ENCODE measurements at regions not wholly inside any gene's neighbourhood (a gene's known extent, or its start where the extent isn't known, plus 50 kb on each side); places are given as distances from the start of the nearest gene placed in this dataset.

DNA sequence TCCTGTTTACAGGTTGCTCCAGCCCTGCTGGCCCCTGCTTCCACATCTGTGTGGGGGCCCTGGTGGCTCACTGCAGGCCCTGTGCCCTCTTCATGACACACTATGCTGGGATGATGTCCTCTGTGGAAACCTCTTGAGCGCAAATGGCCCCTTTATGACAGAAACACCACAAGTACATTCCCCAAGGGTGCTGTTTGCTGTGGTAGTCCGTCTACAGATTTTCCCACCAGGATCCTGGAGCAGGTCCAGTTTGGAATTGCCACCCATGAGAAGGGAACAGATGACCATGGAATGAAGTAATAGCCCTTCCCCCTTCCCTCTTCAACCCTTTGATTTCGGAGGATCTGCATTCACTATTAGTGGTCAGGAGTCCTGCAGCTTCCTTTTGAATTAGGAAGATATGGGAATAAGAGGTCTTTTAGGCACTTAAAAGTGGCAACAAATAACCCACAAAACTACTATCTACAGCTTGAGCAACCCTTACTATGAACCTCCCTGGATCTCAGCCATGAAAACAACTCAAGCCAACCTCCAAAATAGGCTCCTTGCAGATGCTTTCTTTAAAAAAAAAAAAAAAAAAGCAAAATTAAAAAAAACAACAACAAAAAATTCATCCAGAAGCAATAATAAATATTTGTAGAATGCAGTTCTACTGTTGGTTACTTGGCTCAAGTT is 121.9 kb upstream of the TSPAN2 start:
- DNase-seq (no peak), ATAC-seq (ENCODE audit: poor library complexity) (peak; percentile 73)
- intact Hi-C loops (cut with DNase I): no loop called here

DNA sequence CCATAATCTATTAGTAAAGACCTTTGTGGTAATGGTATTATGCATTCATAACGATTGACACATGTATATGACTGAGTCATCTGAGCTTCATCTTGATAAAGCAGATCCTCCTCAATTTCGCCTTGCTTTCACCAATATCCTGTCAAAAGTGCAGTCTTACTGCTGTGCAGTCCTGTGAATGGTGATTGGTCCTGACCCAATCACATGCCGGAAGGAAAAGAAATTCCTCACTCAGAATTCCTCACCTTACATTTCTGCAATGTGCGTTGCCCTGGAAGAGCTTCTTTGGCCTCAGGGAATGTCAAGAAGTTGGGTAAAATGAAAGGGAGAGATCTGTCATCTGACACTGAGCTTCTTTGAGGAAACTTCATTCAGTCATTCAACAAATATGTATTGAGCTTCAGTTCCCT is 121.0 kb upstream of the TSPAN2 start:
- ATAC-seq (ENCODE audit: poor library complexity) (no peak), DNase-seq (no peak)
- intact Hi-C loops (cut with DNase I): no loop called here

DNA sequence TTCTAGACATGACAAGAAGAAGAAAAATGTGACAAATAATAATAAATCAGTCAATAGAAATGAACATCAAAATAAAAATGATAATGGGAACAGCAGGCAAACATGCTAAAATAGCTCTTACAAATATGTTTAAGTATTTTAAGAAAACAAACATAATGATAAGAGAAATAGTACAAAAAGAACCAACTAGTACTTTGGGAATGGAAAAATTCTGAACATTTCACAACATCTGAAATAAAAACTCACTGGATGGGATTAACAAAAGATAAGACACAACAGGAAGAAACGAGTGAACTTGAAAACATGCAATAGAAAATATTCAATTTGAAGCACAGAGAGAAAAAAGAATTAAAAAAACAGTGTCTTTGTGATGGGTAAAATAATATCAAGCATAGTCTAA is 115.2 kb upstream of the TSPAN2 start:
- ATAC-seq (ENCODE audit: poor library complexity) (peak; percentile 61), DNase-seq (no peak)
- intact Hi-C loops (cut with DNase I): no loop called here

DNA sequence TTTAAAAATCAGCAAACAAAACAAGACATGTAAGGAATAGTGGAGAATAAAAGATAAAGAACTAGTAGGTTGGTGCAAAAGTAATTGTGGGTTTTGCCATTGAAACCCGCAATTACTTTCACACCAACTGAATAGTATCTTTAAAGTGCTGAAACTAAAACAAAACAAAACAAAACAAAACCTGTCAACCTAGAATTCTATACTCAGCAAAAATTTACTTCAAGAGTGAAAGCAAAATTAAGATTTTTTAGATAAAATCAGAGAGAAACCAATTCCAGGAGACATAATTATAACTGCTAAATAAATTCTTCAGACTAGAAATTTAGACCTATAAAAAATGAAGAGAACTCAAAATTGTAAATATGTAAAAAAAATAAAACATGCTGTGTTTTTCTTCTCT is 114.0 kb upstream of the TSPAN2 start:
- intact Hi-C loops (cut with DNase I): no loop called here
- ATAC-seq (ENCODE audit: poor library complexity) (no peak), DNase-seq (no peak)

DNA sequence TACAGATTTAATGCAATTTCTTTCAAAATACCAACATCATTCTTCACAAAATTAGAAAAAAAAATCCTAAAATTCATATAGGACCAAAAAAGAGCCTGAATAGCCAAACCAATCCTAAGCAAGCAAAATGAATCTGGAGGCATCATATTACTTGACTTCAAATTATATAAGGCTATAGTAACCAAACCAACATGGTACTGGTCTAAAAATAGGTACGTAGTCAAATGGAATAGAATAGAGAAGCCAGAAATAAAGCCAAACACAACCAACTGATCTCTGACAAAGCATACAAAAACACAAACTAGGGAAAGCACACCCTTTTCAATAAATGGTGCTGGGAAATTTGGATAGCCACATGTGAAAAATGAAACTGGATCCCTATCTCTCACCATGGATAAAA is 112.3 kb upstream of the TSPAN2 start:
- DNase-seq (no peak), ATAC-seq (ENCODE audit: poor library complexity) (no peak)
- intact Hi-C loops (cut with DNase I): no loop called here

DNA sequence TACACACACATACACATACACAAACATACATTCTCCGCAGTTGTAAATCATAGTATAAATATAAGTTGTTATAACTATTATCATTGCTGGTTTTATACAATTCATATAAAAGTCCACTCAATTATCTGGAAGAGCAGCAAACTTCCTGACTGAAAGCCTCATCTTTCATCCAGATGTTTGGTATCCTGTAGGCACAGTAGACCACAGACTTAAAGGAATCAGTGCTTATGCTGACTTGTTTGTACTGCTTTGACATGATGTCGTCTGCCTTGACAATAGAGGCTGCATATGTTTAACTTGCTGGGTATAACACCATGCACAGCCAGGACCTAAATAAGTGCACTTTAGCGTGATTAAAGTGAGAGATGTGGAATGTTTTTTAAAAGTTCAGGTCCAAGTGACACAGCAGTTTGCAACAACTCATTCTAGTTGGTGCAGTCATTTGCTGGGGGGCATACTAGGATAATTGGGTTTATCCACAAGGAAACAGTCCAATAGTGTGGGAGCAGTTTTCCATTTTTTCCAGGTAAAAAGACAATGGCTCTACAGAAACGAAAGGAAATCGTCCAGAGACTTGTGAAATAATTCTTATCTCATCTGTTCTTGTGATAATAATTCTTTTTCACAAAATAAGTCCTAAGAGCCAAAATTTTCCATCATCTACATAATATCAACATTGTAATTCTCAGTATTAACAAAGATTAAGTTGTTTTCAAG is 110.3 kb upstream of the TSPAN2 start:
- DNase-seq: no peak
- intact Hi-C loops (cut with DNase I): no loop called here
- peak; percentile 39 for ATAC-seq (ENCODE audit: poor library complexity)

DNA sequence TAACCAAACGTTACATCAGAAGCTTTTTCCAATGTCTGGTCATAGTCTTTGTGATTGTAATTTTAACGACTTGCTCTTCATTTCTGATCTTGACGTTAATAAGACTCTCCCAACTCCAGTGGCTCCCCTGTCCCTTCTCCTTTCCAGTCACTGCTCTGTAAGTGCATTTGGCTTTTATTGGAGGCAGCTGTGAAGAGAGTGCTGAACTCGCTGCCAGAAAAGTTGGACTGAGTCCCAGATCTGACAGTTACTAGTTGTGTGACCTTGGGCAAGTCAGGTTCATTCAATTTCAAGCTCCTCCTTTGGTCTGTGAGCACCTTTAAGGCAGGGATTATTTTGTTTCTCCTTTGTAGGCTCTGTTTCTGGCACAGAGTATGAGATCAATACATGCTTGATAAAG is 109.6 kb upstream of the TSPAN2 start:
- intact Hi-C loops (cut with DNase I): no loop called here
- DNase-seq (no peak), ATAC-seq (ENCODE audit: poor library complexity) (peak; percentile 94)

DNA sequence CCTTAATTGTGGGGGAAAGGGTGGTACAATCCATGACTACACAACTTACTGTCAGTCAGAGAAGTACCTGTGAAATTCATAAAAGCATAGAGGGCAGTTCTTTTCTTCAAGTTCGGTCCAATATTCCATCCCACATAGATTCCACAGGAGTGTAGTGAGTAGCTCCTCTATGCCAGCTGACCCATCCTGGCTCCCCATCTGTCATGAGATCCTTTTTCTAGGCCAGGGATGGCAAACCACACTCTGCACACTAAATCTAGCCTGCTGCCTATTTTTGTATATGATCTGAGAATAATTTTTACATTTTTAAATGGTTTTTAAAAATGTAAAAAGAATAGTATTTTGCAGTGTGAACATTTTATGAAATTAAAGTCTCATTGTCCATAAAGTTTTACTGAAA is 107.0 kb upstream of the TSPAN2 start:
- no peak for DNase-seq
- ATAC-seq (ENCODE audit: poor library complexity): no peak
- intact Hi-C loops (cut with DNase I): no loop called here

DNA sequence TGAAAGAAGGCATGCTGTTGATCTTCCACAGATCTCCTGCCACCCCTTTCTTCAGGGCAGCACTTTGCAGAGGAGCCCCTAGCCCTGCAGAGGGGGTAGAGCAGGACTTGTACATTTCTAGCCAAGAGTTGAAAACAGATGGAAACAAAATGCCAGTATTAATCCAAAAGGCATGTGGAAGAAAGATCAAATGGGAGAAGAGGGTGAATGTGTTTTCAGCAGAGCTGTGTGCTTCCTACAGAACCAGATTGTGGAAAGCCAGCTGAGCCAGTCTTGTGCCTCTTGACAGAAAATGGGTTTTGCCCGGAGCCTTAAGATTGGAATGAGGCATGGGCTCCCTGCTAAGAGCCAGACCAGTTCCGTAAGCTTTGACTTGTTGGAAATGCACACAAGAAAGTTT is 105.2 kb upstream of the TSPAN2 start:
- no peak for DNase-seq
- no peak for ATAC-seq (ENCODE audit: poor library complexity)
- intact Hi-C loops (cut with DNase I): no loop called here

DNA sequence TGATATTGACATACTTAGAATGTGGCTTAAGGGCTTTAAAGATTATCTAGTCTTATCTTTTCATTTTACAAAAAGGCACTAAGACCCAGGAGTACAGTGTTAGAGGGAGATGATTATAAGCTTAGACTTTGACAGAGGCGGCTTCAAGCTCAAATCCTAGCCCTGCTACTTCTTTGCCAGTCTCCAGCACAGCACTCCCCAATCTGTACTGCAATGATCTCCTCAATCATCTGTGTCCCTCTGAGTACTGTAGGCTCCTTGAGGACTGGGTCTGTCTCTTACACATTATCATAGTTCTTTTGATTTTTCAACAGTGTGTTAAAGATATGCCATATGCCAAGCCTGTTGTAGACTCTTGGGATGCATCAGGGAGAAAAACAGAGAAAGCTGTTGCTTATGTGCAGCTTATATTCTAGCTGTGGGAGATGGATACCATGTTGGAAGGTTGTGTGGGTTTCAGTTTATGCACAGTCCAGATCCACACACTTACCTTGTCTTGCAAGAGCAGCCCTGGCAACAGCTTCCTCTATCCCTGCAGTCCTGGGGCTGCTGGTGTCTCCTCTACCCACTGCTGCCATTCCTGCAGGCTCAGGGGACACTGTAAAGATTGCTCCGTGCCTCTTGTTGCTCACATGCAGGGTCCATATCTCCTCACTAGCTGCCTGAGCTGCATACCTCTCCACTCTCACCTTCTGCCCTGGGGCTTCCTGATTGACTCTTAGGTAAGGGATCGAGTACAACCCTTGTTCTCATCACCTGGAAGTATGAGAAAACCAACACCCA is 103.9 kb upstream of the TSPAN2 start:
- DNase-seq (no peak), ATAC-seq (ENCODE audit: poor library complexity) (no peak)
- intact Hi-C loops (cut with DNase I): no loop called here

DNA sequence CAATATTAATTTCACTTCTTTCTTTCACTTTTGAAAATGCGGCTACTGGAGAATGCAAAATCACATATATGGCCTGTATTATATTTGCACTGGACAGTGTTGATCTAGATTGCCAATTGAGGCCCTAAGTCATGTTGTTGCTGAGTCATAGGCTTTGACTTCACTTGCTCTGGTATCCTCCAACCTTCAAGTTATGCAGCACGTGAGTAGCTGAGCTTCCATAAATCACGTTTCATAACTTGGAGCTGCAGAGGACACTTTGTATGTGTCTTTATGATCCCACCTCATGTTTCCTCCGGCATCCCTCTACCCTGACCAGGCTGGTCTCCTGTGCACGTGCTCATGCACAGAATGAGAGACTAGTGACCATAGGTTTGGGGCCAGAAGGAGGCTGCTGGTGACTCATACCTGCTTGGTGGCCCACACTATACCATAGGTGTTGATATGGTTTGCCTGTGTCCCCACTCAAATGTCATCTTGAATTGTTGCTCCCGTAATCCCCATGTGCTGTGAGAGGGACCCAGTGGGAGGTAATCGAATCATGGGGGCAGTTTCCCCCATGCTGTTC is 103.0 kb upstream of the TSPAN2 start:
- intact Hi-C loops (cut with DNase I): no loop called here
- no peak for ATAC-seq (ENCODE audit: poor library complexity)
- no peak for DNase-seq

DNA sequence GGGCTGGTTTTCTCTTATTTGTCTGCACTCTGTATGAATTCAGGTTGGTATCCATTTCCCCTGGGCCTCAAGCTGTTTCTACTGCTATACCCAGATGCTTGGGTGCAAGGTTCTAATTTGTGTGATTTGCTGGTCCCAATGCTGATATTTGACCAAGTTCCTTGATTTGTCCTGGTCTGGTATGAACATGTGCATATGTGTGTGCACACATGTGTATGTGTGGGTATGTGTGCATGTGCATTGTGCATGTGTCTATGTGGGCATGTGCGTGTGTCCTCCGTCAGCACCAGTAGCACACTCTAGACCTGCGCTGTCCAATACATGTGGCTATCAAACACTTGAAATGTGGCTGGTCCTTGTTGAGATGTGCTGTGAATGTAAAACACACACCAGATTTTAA is 102.4 kb upstream of the TSPAN2 start:
- intact Hi-C loops (cut with DNase I): no loop called here
- no peak for ATAC-seq (ENCODE audit: poor library complexity)
- no peak for DNase-seq

DNA sequence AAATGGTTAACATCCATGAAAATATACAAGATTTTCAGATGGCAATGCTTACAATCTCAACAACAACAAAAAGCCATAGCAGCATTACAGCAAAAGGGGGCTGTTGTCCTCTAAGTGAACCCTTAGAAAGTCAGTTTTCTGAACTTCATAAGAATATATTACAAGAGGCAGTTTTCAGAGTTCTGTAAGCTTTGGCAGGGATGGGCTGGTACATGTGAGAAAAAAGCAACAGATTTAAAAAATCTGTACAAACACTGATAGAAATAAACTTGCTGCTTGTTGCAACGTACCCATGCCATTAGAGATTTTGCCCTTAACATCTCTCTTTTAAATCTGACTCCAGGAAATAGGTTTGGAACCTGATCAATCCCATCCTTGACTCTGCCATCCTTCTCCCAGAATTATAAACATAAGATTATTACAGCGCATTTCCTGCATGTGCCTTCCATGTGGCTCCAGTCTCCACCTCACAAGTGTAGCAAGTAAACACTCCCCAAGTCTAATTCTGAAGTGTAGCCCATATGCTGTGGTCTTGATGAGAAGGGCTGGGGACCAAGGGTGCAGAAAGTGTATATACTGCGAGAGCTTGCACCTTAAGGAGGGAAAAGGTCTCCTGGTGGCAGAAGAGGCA is 101.4 kb upstream of the TSPAN2 start:
- intact Hi-C loops (cut with DNase I): no loop called here
- no peak for DNase-seq
- no peak for ATAC-seq (ENCODE audit: poor library complexity)

DNA sequence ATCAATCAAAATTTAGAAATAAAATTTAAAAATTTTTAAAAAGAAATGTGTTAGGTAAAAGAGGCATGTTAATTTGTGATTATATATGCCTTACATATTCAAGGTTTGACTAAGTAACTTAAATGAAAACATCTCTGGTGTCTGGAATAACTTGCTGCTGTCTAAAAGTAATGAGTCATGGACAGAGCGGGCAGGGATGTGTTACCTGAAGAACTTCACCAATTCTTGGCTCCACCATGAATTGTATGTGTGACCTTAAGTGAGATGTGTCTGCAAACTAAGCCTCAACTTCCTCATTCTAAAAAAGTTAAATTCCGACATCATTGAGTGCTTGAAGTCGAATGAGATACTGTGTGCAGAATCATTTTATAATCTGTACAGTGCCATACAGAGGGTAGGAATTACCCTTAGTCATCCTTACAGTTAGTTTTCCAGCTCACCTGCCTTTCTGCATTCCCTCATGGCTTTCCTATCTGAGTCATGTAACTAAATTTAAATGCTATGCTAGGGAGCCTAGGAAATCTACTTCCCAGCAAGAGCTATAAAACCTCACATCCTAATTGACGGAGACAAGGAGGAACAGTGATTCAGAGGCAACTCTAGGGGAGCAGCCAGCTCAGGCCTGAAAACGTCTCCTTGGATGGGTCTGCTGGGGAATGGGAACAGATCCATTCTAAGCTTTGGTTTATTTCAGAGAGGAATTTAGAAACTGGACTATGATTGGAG is 100.7 kb upstream of the TSPAN2 start:
- intact Hi-C loops (cut with DNase I): loop anchor here (10.0 kb wide), 1 partner anchor 65 kb away; no protein-coding TSS in a partner anchor
- peak; percentile 52 for ATAC-seq (ENCODE audit: poor library complexity)
- DNase-seq: no peak

DNA sequence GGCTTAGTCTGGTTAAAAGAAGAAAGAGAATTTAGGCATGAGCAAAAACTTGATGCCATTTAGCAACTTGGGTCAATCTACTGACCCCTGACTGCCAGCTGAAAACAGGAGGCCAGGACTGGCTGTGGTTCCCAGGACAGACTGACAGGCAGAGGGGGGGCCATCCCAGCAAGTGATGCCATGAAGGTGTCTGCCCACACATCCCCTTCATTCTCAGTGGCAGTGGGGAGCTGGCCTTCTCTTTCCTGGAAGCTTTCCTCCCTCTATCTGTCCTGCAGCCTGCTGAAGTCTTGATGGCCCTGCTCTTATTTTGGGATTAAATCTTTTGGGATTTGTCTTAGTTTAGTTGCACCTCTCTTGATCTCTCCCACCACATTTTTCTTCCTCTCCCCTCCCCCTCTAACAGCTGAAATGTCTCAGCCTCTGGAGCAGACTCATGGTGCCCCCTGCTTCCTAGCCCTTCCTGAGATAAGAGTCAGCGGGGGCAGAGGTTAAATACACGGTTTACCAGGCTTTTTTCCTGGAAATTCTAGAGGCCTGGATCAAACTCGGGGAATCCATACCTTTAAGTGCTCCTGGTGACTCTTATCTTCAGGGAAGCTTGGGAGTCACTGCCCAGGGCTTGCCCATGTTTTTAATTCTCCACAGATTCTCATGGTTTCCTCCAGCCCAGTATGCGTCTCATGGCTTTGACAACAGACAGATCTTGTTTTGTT is 99.5 kb upstream of the TSPAN2 start:
- intact Hi-C loops (cut with DNase I): loop anchor here (10.0 kb wide), 1 partner anchor 66 kb away; no protein-coding TSS in a partner anchor
- no peak for DNase-seq
- ATAC-seq (ENCODE audit: poor library complexity): no peak

DNA sequence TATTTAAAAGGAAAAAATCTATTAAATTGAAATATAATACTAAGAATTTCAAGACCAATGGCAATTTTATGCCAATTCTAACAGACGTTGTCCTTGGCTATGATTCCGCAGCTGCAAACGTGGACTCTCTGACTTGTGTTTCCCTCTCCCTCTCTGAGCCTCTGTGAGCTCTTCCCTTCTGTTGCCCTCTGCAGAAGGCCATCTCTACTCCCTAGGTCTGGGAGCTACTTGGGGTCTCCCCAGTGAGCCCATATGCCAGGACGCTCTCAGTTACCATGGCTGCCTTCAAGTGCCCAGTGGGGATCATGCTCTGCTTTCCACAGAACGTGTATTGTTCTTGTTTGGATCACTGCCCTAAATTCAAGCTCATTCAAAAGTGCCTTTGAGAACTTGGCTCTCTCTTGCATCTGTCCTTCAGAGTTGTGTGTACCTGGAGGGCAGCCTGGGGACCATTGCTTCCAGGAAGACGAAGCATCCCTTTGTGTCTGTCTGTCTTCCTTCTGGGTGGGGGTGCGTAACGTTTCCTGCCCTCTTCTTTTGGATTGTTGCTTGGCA is 97.5 kb upstream of the TSPAN2 start:
- no peak for DNase-seq
- ATAC-seq (ENCODE audit: poor library complexity): no peak
- intact Hi-C loops (cut with DNase I): loop anchor here (10.0 kb wide), 1 partner anchor 68 kb away; no protein-coding TSS in a partner anchor

DNA sequence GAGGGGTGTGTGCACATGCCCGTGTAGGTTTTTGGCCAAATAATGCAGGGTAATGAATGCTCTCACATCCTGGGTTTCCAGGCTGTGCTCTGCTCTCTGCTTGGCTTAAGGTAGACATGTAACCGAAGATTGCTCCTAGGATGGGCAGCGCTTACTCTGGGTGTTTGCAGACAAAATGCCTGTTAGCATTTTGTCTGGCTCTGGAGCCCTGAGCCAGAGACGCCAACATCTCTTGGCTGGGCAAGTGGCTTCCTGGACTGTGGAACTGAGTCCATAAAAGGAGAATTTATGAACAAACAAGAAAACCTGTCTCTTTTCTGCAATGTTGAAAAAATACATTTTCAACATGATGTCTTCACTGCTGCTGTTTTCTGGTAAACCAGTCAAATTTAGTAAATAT is 96.0 kb upstream of the TSPAN2 start:
- intact Hi-C loops (cut with DNase I): loop anchor here (10.0 kb wide), 1 partner anchor 69 kb away; no protein-coding TSS in a partner anchor
- no peak for DNase-seq
- peak; percentile 7 for ATAC-seq (ENCODE audit: poor library complexity)

Data from Right ventricle myocardium superior (tissue), 1 donor.